Smooth muscle cell (in vitro differentiated cells): ENCODE measurements at regions not wholly inside any gene's neighbourhood (a gene's known extent, or its start where the extent isn't known, plus 50 kb on each side); places are given as distances from the start of the nearest gene placed in this dataset.

Experiments used
- DNase-seq: peaks from one replicate; lab custom pipeline; 2025; ENCODE audit not compliant: unreplicated experiment; lab: John Stamatoyannopoulos, UW
- H2AFZ ChIP-seq: fragments of 200-600 bp; sonication (generic); 2 replicates; pipeline ENCODE4 v1.6.0; 2016; ENCODE audit warnings: antibody characterized with exemption, low read depth, mild to moderate bottlenecking
- H3F3A ChIP-seq: fragments of 200-600 bp; sonication (generic); 2 replicates; pipeline ENCODE4 v1.6.0; 2017; ENCODE audit warnings: antibody characterized with exemption, low read depth
- H3K27ac ChIP-seq: fragments of 200-600 bp; sonication (generic); 2 replicates; pipeline ENCODE4 v1.5.1; 2016; ENCODE audit warnings: low read depth, mild to moderate bottlenecking
- H3K27me3 ChIP-seq: fragments of 200-600 bp; sonication (generic); 2 replicates; pipeline ENCODE4 v1.6.1; 2016; ENCODE audit warnings: low read depth, mild to moderate bottlenecking
- H3K36me3 ChIP-seq: fragments of 200-600 bp; sonication (generic); 2 replicates; pipeline ENCODE4 v1.5.1; 2016; ENCODE audit warnings: low read depth
- H3K4me1 ChIP-seq: fragments of 200-600 bp; sonication (generic); 2 replicates; pipeline ENCODE4 v1.5.1; 2016; ENCODE audit warnings: low read depth
- H3K4me2 ChIP-seq: fragments of 200-600 bp; sonication (generic); 2 replicates; pipeline ENCODE4 v1.6.0; 2016; ENCODE audit warnings: mild to moderate bottlenecking
- H3K4me3 ChIP-seq: fragments of 200-600 bp; sonication (generic); 2 replicates; pipeline ENCODE4 v1.5.1; 2016; ENCODE audit warnings: mild to moderate bottlenecking
- H3K79me2 ChIP-seq: fragments of 200-600 bp; sonication (generic); 2 replicates; pipeline ENCODE4 v1.6.0; 2016; ENCODE audit warnings: low read depth, mild to moderate bottlenecking
- H3K9ac ChIP-seq: fragments of 200-600 bp; sonication (generic); 2 replicates; pipeline ENCODE4 v1.6.0; 2016; ENCODE audit warnings: low read depth
- H3K9me3 ChIP-seq: fragments of 200-600 bp; sonication (generic); replicated peaks from 2 replicates; pipeline ENCODE4 v1.5.1; 2016; ENCODE audit warnings: low read depth
- H4K20me1 ChIP-seq: fragments of 200-600 bp; sonication (generic); 2 replicates; pipeline ENCODE4 v1.6.0; 2016; ENCODE audit warnings: low read depth
- CTCF ChIP-seq: fragments of 200-600 bp; sonication (generic); IDR thresholded peaks from 2 replicates; pipeline ENCODE4 v1.5.1; 2017; ENCODE audit warnings: borderline replicate concordance, mild to moderate bottlenecking, antibody characterized with exemption; ENCODE audit not compliant: insufficient read depth, poor library complexity, severe bottlenecking
- WGBS: methylation state at CpG from one replicate; pipeline ENCODE4 v1.1.7; 2016; ENCODE audit warnings: low lambda C conversion rate; 5-methylcytosine and 5-hydroxymethylcytosine counted together

GRCh38 chr7:25287291-25287690, 59.0 kb upstream of the NPVF start:
- TF ChIP-seq CTCF = no peak
- 96% methylated on average over 6 of the region's 6 CpGs for WGBS
- no peak overlapping the region for H3K9ac ChIP-seq
- H3K4me2 ChIP-seq = no peak overlapping the region
- H3K27ac ChIP-seq = no peak overlapping the region
- H3K36me3 ChIP-seq = no peaks in the 10 kb centered on the region
- no peaks in the 10 kb centered on the region for H3K27me3 ChIP-seq
- no peaks in the 10 kb centered on the region for H3K79me2 ChIP-seq
- no peak overlapping the region for H3K4me3 ChIP-seq
- H3K4me1 ChIP-seq = no peaks in the 10 kb centered on the region
- DNase-seq = no peak
- no peaks in the 10 kb centered on the region for H3K9me3 ChIP-seq
- H3F3A ChIP-seq = no peaks in the 10 kb centered on the region
- H2AFZ ChIP-seq = no peak overlapping the region
- H4K20me1 ChIP-seq = no peaks in the 10 kb centered on the region

- Histone ChIP-seq H3K9me3 (no peaks in the 10 kb centered on the region), H3K4me3 (no peak overlapping the region), H4K20me1 (no peaks in the 10 kb centered on the region), H3K4me1 (no peaks in the 10 kb centered on the region), H3K36me3 (no peaks in the 10 kb centered on the region), H3K4me2 (no peak overlapping the region), H2AFZ (no peak overlapping the region), H3K9ac (no peak overlapping the region), H3F3A (no peaks in the 10 kb centered on the region), H3K79me2 (no peaks in the 10 kb centered on the region), H3K27ac (no peak overlapping the region), H3K27me3 (no peaks in the 10 kb centered on the region)
- 94% methylated on average over 6 of the region's 6 CpGs for WGBS
- no peak for DNase-seq
- no peak for TF ChIP-seq CTCF
Measured at GRCh38 chr7:25288556-25289307, 60.4 kb upstream of the NPVF start.

- DNase-seq = no peak
- no peaks in the 10 kb centered on the region for H4K20me1 ChIP-seq
- H3K9me3 ChIP-seq = no peaks in the 10 kb centered on the region
- H3K4me1 ChIP-seq = no peaks in the 10 kb centered on the region
- no peak overlapping the region for H3K9ac ChIP-seq
- H2AFZ ChIP-seq = no peak overlapping the region
- no peak overlapping the region for H3K4me3 ChIP-seq
- 79% methylated on average over 1 of the region's 1 CpG for WGBS
- no peak overlapping the region for H3K4me2 ChIP-seq
- H3F3A ChIP-seq = no peaks in the 10 kb centered on the region
- H3K79me2 ChIP-seq = no peaks in the 10 kb centered on the region
- no peak for TF ChIP-seq CTCF
- H3K36me3 ChIP-seq = no peaks in the 10 kb centered on the region
- H3K27me3 ChIP-seq = no peaks in the 10 kb centered on the region
- H3K27ac ChIP-seq = no peak overlapping the region
Measured at GRCh38 chr7:25289518-25289917, 61.2 kb upstream of the NPVF start.

GRCh38 chr7:25294624-25295023, 66.3 kb upstream of the NPVF start:
- no peak overlapping the region for H3K27ac ChIP-seq
- WGBS = 90% methylated on average over 3 of the region's 3 CpGs
- no peaks in the 10 kb centered on the region for H3K27me3 ChIP-seq
- no peak for TF ChIP-seq CTCF
- H3K9me3 ChIP-seq = no peaks in the 10 kb centered on the region
- no peaks in the 10 kb centered on the region for H3K4me1 ChIP-seq
- H3K4me2 ChIP-seq = no peak overlapping the region
- H3F3A ChIP-seq = no peaks in the 10 kb centered on the region
- DNase-seq = no peak
- H4K20me1 ChIP-seq = no peaks in the 10 kb centered on the region
- H3K4me3 ChIP-seq = no peak overlapping the region
- H2AFZ ChIP-seq = no peak overlapping the region
- H3K9ac ChIP-seq = no peak overlapping the region
- no peaks in the 10 kb centered on the region for H3K36me3 ChIP-seq
- H3K79me2 ChIP-seq = no peaks in the 10 kb centered on the region
